Right lobe of liver (tissue), 6 donors: ENCODE measurements at regions not wholly inside any gene's neighbourhood (a gene's known extent, or its start where the extent isn't known, plus 50 kb on each side); places are given as distances from the start of the nearest gene placed in this dataset.

ENCODE experiments used
- ATAC-seq, 4 donors: fragments of 200-7000 bp; cut with Tn5 transposase; one replicate each; pipeline ENCODE4 v1.9.1; 2020; ENCODE audit warnings: mild to moderate bottlenecking in 4 of 4, moderate library complexity in 4 of 4
- DNase-seq, 3 donors: peaks; one replicate each; pipeline ENCODE4 v3.0.0-alpha.2; 2020
- H3K27ac ChIP-seq, 3 donors: fragments of 200-600 bp; one replicate each; pipeline ENCODE4 v1.8.0; 2022
- H3K27me3 ChIP-seq, 2 donors: fragments of 200-600 bp; one replicate each; pipeline ENCODE4 v1.8.0; 2022
- H3K36me3 ChIP-seq, 4 donors: fragments of 200-600 bp; sonication (generic) in 1 of 4; one replicate each; pipeline versions ENCODE4 v1.5.1 to v1.8.0; 2017 to 2022; ENCODE audit warnings: control low read depth in 1 of 4
- H3K4me1 ChIP-seq, 4 donors: fragments of 200-600 bp; sonication (generic) in 1 of 4; one replicate each; pipeline versions ENCODE4 v1.5.1 to v1.8.0; 2017 to 2022; ENCODE audit warnings: control low read depth in 1 of 4
- H3K4me3 ChIP-seq, 3 donors: fragments of 200-600 bp; one replicate each; pipeline ENCODE4 v1.8.0; 2022
- H3K9me3 ChIP-seq, 4 donors: fragments of 200-600 bp; sonication (generic) in 1 of 4; one replicate each; pipeline versions ENCODE4 v1.5.1 to v1.8.0; 2017 to 2022; ENCODE audit warnings: control low read depth in 1 of 4
- CTCF ChIP-seq, 4 donors: fragments of 200-600 bp in 3 of 4; fragments of 450-650 bp in 1 of 4; IDR thresholded peaks; one replicate each; pipeline versions ENCODE4 v1.5.1 to v1.8.0; 2016 to 2022; ENCODE audit warnings: antibody characterized with exemption in 4 of 4, mild to moderate bottlenecking in 2 of 4
- POLR2A ChIP-seq: fragments of 450-650 bp; IDR thresholded peaks from one replicate; pipeline ENCODE4 v1.6.1; 2017; ENCODE audit warnings: antibody characterized with exemption, mild to moderate bottlenecking
- WGBS: methylation state at CpG from one replicate; pipeline ENCODE4 v1.1.6; 2018; ENCODE audit warnings: low coverage, low lambda C conversion rate; ENCODE audit not compliant: insufficient coverage; ENCODE audit errors: missing lambda C conversion rate; 5-methylcytosine and 5-hydroxymethylcytosine counted together
- intact Hi-C, 2 donors: fragments of 100-400 bp; cut with DNase I; formaldehyde crosslinking; loops; one replicate each; pipeline versions ENCODE4 v1.11.2 to v1.14.1; 2022
- donor health status: DM: no; HTN: yes; CAD: no.
- donor health status: DM: no; HTN: no; CAD: no.
- donor health status: DM: no; HTN: no; CAD: no.
- donor health status: DM: no; HTN: yes; CAD: no.
- donor health status: DM: no; HTN: yes; CAD: no.

- no peak for TF ChIP-seq CTCF (IDR thresholded peaks at IDR 0.05)
- no peak for TF ChIP-seq POLR2A
- intact Hi-C loops: no loop called here
- Histone ChIP-seq H3K4me3 (no peak overlapping the region), H3K9me3 (no peaks in the 10 kb centered on the region), H3K27me3 (no peaks in the 10 kb centered on the region), H3K27ac (no peak overlapping the region), H3K36me3 (no peaks in the 10 kb centered on the region), H3K4me1 (no peaks in the 10 kb centered on the region)
- DNase-seq (no peak), ATAC-seq (no peak)
Observed at GRCh38 chr12:30330565-30330964, 365.1 kb downstream of the IPO8 start.

- WGBS: 65% methylated on average over 2 of the region's 2 CpGs
- TF ChIP-seq CTCF (IDR thresholded peaks at IDR 0.05) (no peak), POLR2A (no peak)
- intact Hi-C loops: no loop called here
- Histone ChIP-seq H3K36me3 (no peaks in the 10 kb centered on the region), H3K27ac (no peak overlapping the region), H3K4me1 (no peaks in the 10 kb centered on the region), H3K9me3 (no peaks in the 10 kb centered on the region), H3K27me3 (no peaks in the 10 kb centered on the region), H3K4me3 (no peak overlapping the region)
- ATAC-seq (no peak), DNase-seq (no peak)
Observed at GRCh38 chr12:30329281-30329680, 366.4 kb downstream of the IPO8 start.

- no peak for DNase-seq
- Histone ChIP-seq H3K4me3 (no peak overlapping the region), H3K9me3 (no peaks in the 10 kb centered on the region), H3K4me1 (no peaks in the 10 kb centered on the region), H3K27ac (no peak overlapping the region), H3K36me3 (no peaks in the 10 kb centered on the region), H3K27me3 (no peaks in the 10 kb centered on the region)
- intact Hi-C loops: no loop called here
- 64% methylated on average over 2 of the region's 4 CpGs for WGBS
- peak in 2 of 4 donors; percentile 26 to 38 for ATAC-seq
- TF ChIP-seq CTCF (IDR thresholded peaks at IDR 0.05) (peak in 1 of 4 donors; percentile 19), POLR2A (no peak)
Observed at GRCh38 chr12:30323008-30323407, 372.7 kb downstream of the IPO8 start.

- intact Hi-C loops: no loop called here
- H3K36me3 ChIP-seq: no peaks in the 10 kb centered on the region
- TF ChIP-seq POLR2A (no peak), CTCF (IDR thresholded peaks at IDR 0.05) (no peak)
- H3K9me3 ChIP-seq: no peaks in the 10 kb centered on the region
- H3K4me1 ChIP-seq: no peaks in the 10 kb centered on the region
- 91% methylated on average over 11 of the region's 13 CpGs for WGBS
- no peak for DNase-seq
- no peak overlapping the region for H3K4me3 ChIP-seq
- ATAC-seq: no peak
- no peaks in the 10 kb centered on the region for H3K27me3 ChIP-seq
- no peak overlapping the region for H3K27ac ChIP-seq
Observed at GRCh38 chr12:30320561-30320960, 375.1 kb downstream of the IPO8 start.

GRCh38 chr12:30314506-30315100, 381.1 kb downstream of the IPO8 start:
- Histone ChIP-seq H3K36me3 (no peaks in the 10 kb centered on the region), H3K27me3 (no peaks in the 10 kb centered on the region), H3K4me1 (peaks cover 0 to 3% (median 0%) of the 10 kb centered on the region in 4 donors), H3K4me3 (no peak overlapping the region), H3K27ac (no peak overlapping the region), H3K9me3 (no peaks in the 10 kb centered on the region)
- ATAC-seq (peak; percentile 36 to 69 (median 42)), DNase-seq (no peak)
- intact Hi-C loops: no loop called here
- 36% methylated on average over 5 of the region's 5 CpGs for WGBS
- TF ChIP-seq CTCF (IDR thresholded peaks at IDR 0.05) (no peak), POLR2A (no peak)
